ENCODE measurements at regions not wholly inside any gene's neighbourhood (a gene's known extent, or its start where the extent isn't known, plus 50 kb on each side); places are given as distances from the start of the nearest gene placed in this dataset.

- Histone ChIP-seq H3K4me1 (no peaks in the 10 kb centered on the region), H3K4me3 (no peak overlapping the region), H3K27ac (no peak overlapping the region), H3K27me3 (no peaks in the 10 kb centered on the region), H3K9me3 (no peaks in the 10 kb centered on the region), H3K36me3 (no peaks in the 10 kb centered on the region)
- intact Hi-C loops (cut with DNase I) = no loop called here
- TF ChIP-seq, protein P1, sequence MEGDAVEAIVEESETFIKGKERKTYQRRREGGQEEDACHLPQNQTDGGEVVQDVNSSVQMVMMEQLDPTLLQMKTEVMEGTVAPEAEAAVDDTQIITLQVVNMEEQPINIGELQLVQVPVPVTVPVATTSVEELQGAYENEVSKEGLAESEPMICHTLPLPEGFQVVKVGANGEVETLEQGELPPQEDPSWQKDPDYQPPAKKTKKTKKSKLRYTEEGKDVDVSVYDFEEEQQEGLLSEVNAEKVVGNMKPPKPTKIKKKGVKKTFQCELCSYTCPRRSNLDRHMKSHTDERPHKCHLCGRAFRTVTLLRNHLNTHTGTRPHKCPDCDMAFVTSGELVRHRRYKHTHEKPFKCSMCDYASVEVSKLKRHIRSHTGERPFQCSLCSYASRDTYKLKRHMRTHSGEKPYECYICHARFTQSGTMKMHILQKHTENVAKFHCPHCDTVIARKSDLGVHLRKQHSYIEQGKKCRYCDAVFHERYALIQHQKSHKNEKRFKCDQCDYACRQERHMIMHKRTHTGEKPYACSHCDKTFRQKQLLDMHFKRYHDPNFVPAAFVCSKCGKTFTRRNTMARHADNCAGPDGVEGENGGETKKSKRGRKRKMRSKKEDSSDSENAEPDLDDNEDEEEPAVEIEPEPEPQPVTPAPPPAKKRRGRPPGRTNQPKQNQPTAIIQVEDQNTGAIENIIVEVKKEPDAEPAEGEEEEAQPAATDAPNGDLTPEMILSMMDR (IDR thresholded peaks at IDR 0.05) = no peak
- DNase-seq = no peak
- ATAC-seq = no peak
Observed at GRCh38 chr3:139293665-139294023, 50.2 kb upstream of the MRPS22 start.

Data from upper lobe of right lung (tissue), 1 donor.